ENCODE measurements at regions not wholly inside any gene's neighbourhood (a gene's known extent, or its start where the extent isn't known, plus 50 kb on each side); places are given as distances from the start of the nearest gene placed in this dataset.

DNA sequence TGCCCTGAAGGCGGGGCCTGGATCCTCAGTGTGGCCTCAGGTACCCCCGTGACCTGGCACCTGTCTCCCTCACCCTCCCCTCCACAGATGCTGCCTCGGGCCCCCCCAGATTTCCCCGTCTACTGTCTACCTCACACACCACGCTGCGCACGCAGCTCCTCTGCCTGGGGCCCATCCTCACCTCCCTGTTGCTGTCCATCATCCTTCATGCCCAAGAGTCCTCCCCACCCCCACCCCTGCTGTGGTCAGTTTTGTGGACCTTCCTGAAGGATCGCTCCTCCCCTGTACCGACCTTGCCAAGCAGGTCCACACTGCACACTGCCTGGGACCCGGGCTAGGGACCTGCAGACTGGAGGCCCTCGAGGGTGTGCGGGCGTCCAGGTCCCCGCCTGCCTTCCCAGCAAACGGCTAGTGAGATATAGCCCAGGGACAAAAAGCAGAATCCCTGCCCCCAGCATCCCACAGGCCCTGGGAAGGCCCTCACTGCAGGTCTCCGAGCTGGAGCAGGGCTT lies 197.4 kb upstream of the DIO3 start:
- Histone ChIP-seq H3K36me3 (no peaks in the 10 kb centered on the region), H3K27me3 (no peaks in the 10 kb centered on the region), H3K4me1 (peaks cover 0 to 26% (median 20%) of the 10 kb centered on the region in 4 donors), H3K9me3 (no peaks in the 10 kb centered on the region), H3K27ac (peak overlapping the region; percentile 71 to 87), H3K4me3 (peak overlapping the region; percentile 33 to 49)
- no peak for DNase-seq
- intact Hi-C loops (cut with DNase I; ENCODE audit: low total_unique reads): no loop called here
- TF ChIP-seq, protein P1, sequence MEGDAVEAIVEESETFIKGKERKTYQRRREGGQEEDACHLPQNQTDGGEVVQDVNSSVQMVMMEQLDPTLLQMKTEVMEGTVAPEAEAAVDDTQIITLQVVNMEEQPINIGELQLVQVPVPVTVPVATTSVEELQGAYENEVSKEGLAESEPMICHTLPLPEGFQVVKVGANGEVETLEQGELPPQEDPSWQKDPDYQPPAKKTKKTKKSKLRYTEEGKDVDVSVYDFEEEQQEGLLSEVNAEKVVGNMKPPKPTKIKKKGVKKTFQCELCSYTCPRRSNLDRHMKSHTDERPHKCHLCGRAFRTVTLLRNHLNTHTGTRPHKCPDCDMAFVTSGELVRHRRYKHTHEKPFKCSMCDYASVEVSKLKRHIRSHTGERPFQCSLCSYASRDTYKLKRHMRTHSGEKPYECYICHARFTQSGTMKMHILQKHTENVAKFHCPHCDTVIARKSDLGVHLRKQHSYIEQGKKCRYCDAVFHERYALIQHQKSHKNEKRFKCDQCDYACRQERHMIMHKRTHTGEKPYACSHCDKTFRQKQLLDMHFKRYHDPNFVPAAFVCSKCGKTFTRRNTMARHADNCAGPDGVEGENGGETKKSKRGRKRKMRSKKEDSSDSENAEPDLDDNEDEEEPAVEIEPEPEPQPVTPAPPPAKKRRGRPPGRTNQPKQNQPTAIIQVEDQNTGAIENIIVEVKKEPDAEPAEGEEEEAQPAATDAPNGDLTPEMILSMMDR (IDR thresholded peaks at IDR 0.05): no peak

DNA sequence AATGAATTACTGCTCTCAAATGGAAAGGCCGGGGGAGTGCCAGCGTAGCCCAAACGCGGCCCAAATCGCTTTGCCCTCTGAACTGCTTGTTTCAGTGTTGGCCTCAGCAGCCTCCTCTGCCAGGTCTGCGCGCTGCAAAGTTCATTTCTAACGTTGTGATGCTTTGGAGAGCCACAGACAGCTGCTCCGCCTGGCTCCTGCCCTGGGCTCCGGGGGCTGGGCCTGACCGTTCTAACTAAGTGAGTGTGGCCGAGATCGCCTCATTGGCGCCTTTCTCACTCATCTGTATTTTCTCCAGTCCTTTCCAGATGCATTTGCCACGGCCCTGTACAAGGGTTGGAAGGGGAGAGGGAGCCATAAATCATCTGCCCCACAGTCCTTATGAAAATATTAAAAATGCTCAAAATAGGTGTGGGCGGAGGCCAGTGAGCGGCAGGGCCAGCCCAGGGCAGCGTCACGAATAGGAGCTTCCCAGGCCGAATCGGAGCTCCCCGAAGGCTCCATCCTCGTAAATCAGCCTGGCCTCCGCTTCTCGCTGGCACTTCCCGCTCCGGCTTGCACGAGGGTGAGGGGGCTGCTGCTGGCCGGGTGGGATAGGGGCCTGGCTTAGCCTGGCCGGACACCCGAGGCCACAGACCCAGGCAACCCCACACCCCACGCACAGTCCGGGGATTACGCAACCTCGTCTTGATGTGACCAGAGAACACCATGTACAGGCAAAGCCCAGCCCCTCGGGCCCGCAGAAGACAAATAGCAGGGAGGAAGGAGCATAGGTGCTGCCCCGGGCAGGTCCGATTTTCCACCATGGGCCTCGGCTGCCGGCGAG lies 196.6 kb upstream of the DIO3 start:
- Histone ChIP-seq H3K27me3 (no peaks in the 10 kb centered on the region), H3K4me3 (peak overlapping the region; percentile 33 to 49), H3K36me3 (no peaks in the 10 kb centered on the region), H3K27ac (peak overlapping the region; percentile 71 to 87), H3K9me3 (no peaks in the 10 kb centered on the region), H3K4me1 (peaks cover 0 to 26% (median 20%) of the 10 kb centered on the region in 4 donors)
- TF ChIP-seq, protein P1 (IDR thresholded peaks at IDR 0.05): no peak
- peak; percentile 94 to 96 for DNase-seq
- intact Hi-C loops (cut with DNase I; ENCODE audit: low total_unique reads): no loop called here

DNA sequence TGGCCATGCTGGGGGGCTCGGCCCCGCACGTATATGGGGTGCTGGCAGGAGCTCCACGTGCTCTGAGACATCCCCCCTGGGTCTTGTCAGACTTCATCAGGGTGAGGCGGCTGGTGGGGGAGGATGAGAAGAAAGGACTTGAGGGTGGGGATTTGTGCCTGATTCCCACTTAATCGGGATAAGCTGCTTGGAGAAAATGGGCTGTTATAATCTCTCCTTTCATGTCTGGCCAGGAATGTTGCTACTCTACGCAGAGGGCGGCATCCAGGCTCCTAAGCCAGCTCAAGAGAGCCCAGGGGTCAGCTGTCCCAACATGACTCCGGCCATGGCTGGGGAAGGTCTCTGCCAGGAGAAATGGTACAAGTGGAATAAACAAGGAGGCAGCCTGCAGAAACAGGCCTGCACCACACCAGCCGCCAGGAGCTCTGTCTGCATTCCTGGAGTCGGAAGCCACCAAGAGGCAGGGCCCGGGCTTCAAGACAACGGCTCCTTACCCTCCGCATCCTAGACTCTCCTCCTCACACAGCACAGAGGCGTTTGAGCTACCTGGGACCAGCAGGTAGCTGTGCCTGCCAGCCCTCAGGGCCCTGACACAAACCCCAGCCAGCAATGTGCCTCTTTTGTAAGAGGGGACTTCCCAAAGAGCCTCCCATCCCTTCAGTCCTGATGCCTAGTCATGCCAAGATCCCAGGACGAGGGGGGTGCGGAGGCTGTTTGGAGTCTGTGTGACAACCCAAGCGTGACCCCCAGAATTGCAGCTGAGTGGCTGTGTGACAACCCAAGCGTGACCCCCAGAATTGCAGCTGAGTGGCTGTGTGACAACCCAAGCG lies 195.8 kb upstream of the DIO3 start:
- H3K9me3 ChIP-seq: no peaks in the 10 kb centered on the region
- H3K4me3 ChIP-seq: peak overlapping the region; percentile 33 to 49
- intact Hi-C loops (cut with DNase I; ENCODE audit: low total_unique reads): no loop called here
- TF ChIP-seq, protein P1 (IDR thresholded peaks at IDR 0.05): no peak
- no peaks in the 10 kb centered on the region for H3K27me3 ChIP-seq
- peak; percentile 64 to 80 for DNase-seq
- H3K27ac ChIP-seq: peak overlapping the region; percentile 71 to 87
- H3K4me1 ChIP-seq: peaks cover 0 to 26% (median 20%) of the 10 kb centered on the region in 4 donors
- H3K36me3 ChIP-seq: no peaks in the 10 kb centered on the region

GRCh38 chr14:101367421-101368261 lies 193.7 kb upstream of the DIO3 start:
- DNase-seq: no peak
- intact Hi-C loops (cut with DNase I; ENCODE audit: low total_unique reads): no loop called here
- H3K4me3 ChIP-seq: no peak overlapping the region
- no peaks in the 10 kb centered on the region for H3K36me3 ChIP-seq
- peak overlapping the region; percentile 31 to 39 for H3K27ac ChIP-seq
- TF ChIP-seq, protein P1 (IDR thresholded peaks at IDR 0.05): no peak
- peaks cover 0 to 26% (median 20%) of the 10 kb centered on the region in 4 donors for H3K4me1 ChIP-seq
- H3K27me3 ChIP-seq: peaks cover 0 to 2% of the 10 kb centered on the region in 2 donors
- no peaks in the 10 kb centered on the region for H3K9me3 ChIP-seq

- intact Hi-C loops (cut with DNase I; ENCODE audit: low total_unique reads): no loop called here
- TF ChIP-seq, protein P1 (IDR thresholded peaks at IDR 0.05): no peak
- H3K27ac ChIP-seq: peak overlapping the region; percentile 1 to 31
These were observed 192.7 kb upstream of the DIO3 start for GRCh38 chr14:101368629-101369028.

More at GRCh38 chr14:101368629-101369028, 192.7 kb upstream of the DIO3 start:
- DNase-seq: no peak
- peaks cover 0 to 2% of the 10 kb centered on the region in 2 donors for H3K27me3 ChIP-seq
- H3K4me3 ChIP-seq: no peak overlapping the region
- H3K4me1 ChIP-seq: peaks cover 0 to 24% (median 19%) of the 10 kb centered on the region in 4 donors
- no peaks in the 10 kb centered on the region for H3K36me3 ChIP-seq
- no peaks in the 10 kb centered on the region for H3K9me3 ChIP-seq

Data from tibial artery (tissue), 4 donors.